Upper lobe of right lung (tissue), 1 donor: ENCODE measurements at regions not wholly inside any gene's neighbourhood (a gene's known extent, or its start where the extent isn't known, plus 50 kb on each side); places are given as distances from the start of the nearest gene placed in this dataset.
"Not testable (repeated sequence)": the region's sequence is repeated elsewhere in the genome, so short reads cannot be mapped to it uniquely, and the experiment has no call there.

Experiments used
- ATAC-seq: fragments of 200-7000 bp; cut with Tn5 transposase; one replicate; pipeline ENCODE4 v1.9.1; 2020; ENCODE audit warnings: mild to moderate bottlenecking, moderate library complexity
- DNase-seq: peaks from one replicate; pipeline ENCODE4 v3.0.0-alpha.2; 2020
- H3K27ac ChIP-seq: fragments of 200-600 bp; one replicate; pipeline ENCODE4 v1.8.0; 2022
- H3K27me3 ChIP-seq: fragments of 200-600 bp; one replicate; pipeline ENCODE4 v1.8.0; 2022; ENCODE audit warnings: mild to moderate bottlenecking
- H3K36me3 ChIP-seq: fragments of 200-600 bp; one replicate; pipeline ENCODE4 v1.8.0; 2022
- H3K4me1 ChIP-seq: fragments of 200-600 bp; one replicate; pipeline ENCODE4 v1.8.0; 2022
- H3K4me3 ChIP-seq: fragments of 200-600 bp; one replicate; pipeline ENCODE4 v1.8.0; 2022; ENCODE audit warnings: mild to moderate bottlenecking
- H3K9me3 ChIP-seq: fragments of 200-600 bp; one replicate; pipeline ENCODE4 v1.8.0; 2022
- intact Hi-C: fragments of 100-400 bp; cut with DNase I; formaldehyde crosslinking; loops from one replicate; pipeline ENCODE4 v1.11.0; 2022
- TF ChIP-seq, protein P1 (sequence below): fragments of 200-600 bp; IDR thresholded peaks from one replicate; pipeline ENCODE4 v1.8.0; 2022; ENCODE audit warnings: antibody characterized with exemption
- donor health status: DM: no; HTN: yes; CAD: no; lungs with severe emphysema.

- intact Hi-C loops: no loop called here
- ATAC-seq: no peak
Measured at GRCh38 chr16:14384745-14385144, 245.3 kb downstream of the PARN start.

DNA sequence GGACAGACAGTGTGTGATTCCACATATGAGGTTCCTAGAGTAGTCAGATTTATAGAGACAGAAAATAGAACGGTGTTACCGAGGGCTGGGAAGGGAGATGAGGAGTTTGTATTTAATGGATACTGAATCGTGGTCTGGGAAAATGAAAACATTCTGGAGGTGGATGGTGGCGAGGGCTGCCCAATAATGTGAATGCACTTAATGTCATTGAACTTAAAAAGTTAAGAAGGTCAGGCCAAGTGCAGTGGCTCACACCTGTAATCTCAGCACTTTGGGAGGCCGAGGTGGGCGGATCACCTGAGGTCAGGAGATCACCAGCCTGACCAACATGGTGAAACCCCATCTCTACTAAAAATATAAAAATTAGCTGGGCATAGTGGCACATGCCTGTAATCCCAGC lies 246.2 kb downstream of the PARN start:
- intact Hi-C loops, H3K27me3 ChIP-seq, H3K4me3 ChIP-seq, H3K27ac ChIP-seq, H3K9me3 ChIP-seq, H3K4me1 ChIP-seq, H3K36me3 ChIP-seq, DNase-seq, ATAC-seq: not testable (repeated sequence)

More at GRCh38 chr16:14384745-14385144, 245.3 kb downstream of the PARN start:
- TF ChIP-seq, protein P1, sequence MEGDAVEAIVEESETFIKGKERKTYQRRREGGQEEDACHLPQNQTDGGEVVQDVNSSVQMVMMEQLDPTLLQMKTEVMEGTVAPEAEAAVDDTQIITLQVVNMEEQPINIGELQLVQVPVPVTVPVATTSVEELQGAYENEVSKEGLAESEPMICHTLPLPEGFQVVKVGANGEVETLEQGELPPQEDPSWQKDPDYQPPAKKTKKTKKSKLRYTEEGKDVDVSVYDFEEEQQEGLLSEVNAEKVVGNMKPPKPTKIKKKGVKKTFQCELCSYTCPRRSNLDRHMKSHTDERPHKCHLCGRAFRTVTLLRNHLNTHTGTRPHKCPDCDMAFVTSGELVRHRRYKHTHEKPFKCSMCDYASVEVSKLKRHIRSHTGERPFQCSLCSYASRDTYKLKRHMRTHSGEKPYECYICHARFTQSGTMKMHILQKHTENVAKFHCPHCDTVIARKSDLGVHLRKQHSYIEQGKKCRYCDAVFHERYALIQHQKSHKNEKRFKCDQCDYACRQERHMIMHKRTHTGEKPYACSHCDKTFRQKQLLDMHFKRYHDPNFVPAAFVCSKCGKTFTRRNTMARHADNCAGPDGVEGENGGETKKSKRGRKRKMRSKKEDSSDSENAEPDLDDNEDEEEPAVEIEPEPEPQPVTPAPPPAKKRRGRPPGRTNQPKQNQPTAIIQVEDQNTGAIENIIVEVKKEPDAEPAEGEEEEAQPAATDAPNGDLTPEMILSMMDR: no peak
- Histone ChIP-seq H3K4me1 (no peaks in the 10 kb centered on the region), H3K4me3 (no peak overlapping the region), H3K27ac (no peak overlapping the region), H3K36me3 (no peaks in the 10 kb centered on the region), H3K27me3 (no peaks in the 10 kb centered on the region), H3K9me3 (no peaks in the 10 kb centered on the region)
- no peak for DNase-seq

DNA sequence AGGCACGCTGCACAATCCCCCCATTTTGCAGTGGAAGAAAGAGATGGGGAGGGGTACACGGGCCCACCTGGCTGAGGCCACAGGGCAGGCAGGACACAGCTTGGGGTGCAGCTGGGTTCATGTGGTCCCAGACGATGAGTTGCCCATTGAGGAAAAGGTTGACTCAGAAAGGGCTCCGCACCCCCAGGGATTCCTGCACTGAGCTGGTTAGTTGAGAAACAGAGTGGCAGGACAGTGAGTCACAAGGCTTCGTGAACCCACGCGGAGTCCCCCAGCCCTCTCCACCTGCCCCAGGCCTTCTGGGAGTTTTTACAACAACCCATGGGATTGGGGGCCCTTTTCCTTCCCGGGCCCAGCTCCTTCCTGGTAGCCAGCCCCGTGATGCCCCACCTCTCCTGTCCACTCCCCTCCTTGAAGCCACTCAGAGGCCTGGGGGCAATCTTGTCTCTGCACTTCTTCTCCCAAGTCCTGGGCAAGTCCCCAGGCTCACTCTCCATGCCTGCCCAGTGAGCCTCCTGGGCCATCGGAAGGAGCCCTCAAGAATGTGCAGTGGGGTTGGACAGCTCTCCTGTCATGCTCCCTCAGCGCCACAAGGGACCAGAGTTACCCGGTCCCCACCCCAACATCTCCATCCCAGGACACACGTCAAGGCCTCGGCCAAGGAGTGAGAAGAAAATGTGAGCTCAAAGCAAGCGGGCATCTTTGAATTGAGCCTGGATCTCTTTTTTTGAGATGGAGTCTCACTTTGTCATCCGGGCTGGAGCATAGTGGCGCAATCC lies 251.2 kb downstream of the PARN start:
- Histone ChIP-seq H3K27me3 (no peaks in the 10 kb centered on the region), H3K9me3 (no peaks in the 10 kb centered on the region), H3K4me1 (no peaks in the 10 kb centered on the region), H3K27ac (no peak overlapping the region), H3K4me3 (no peak overlapping the region), H3K36me3 (no peaks in the 10 kb centered on the region)
- TF ChIP-seq, protein P1: no peak
- DNase-seq (no peak), ATAC-seq (peak; percentile 19)
- intact Hi-C loops: no loop called here

DNA sequence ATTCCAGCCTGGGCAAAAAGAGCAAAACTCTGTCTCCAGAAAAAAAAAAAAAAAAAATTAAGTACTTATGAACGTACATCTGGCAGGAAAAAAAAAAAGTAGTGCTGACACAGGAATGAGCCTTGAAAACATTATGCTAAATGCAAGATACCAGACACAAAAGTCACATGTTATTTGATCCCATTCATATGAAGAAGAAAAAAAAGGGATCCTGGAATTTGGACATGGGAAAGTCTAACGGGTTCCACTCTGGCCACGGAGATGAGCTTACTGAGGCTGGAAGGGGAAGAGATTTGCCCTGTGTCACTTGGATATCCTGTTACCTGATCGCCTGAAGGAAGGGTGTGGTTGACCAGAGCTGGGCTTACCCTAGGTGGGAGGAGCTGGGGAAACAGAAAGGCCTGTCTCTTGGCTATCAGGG lies 251.9 kb downstream of the PARN start:
- Histone ChIP-seq H3K4me1 (no peaks in the 10 kb centered on the region), H3K4me3 (no peak overlapping the region), H3K36me3 (no peaks in the 10 kb centered on the region), H3K27me3 (no peaks in the 10 kb centered on the region), H3K9me3 (no peaks in the 10 kb centered on the region), H3K27ac (no peak overlapping the region)
- TF ChIP-seq, protein P1: no peak
- no peak for DNase-seq
- intact Hi-C loops: no loop called here
- no peak for ATAC-seq

- Histone ChIP-seq H3K36me3 (no peaks in the 10 kb centered on the region), H3K9me3 (no peaks in the 10 kb centered on the region), H3K27me3 (no peaks in the 10 kb centered on the region), H3K4me3 (no peak overlapping the region), H3K27ac (no peak overlapping the region), H3K4me1 (no peaks in the 10 kb centered on the region)
- TF ChIP-seq, protein P1: no peak
- intact Hi-C loops: no loop called here
- DNase-seq (no peak), ATAC-seq (no peak)
Measured at GRCh38 chr16:14377326-14377725, 252.7 kb downstream of the PARN start.

- Histone ChIP-seq H3K27ac (no peak overlapping the region), H3K9me3 (no peaks in the 10 kb centered on the region), H3K4me1 (no peaks in the 10 kb centered on the region), H3K27me3 (no peaks in the 10 kb centered on the region), H3K36me3 (no peaks in the 10 kb centered on the region), H3K4me3 (no peak overlapping the region)
- no peak for ATAC-seq
- no peak for DNase-seq
- TF ChIP-seq, protein P1: no peak
- intact Hi-C loops: no loop called here
Measured at GRCh38 chr16:14375132-14375491, 254.9 kb downstream of the PARN start.
